Astrocyte of the spinal cord (primary cell): ENCODE measurements at regions not wholly inside any gene's neighbourhood (a gene's known extent, or its start where the extent isn't known, plus 50 kb on each side); places are given as distances from the start of the nearest gene placed in this dataset.

ENCODE experiments used
- DNase-seq: peaks from one replicate; pipeline ENCODE4 v3.0.0; 2011; ENCODE audit warnings: low read depth, low spot score
- H3K4me3 ChIP-seq: 2 replicates; pipeline ENCODE4 v1.5.1; 2011; ENCODE audit warnings: low read depth, mild to moderate bottlenecking, low read length, moderate library complexity
- CTCF ChIP-seq: IDR thresholded peaks from 2 replicates; pipeline ENCODE4 v1.5.1; 2012; ENCODE audit warnings: low read depth, mild to moderate bottlenecking, low read length, inconsistent platforms
- in situ Hi-C: cut with HindIII; loops from 2 replicates; pipeline ENCODE4 v1.10.0; 2017; ENCODE audit warnings: low sequenced_read_pairs

DNA sequence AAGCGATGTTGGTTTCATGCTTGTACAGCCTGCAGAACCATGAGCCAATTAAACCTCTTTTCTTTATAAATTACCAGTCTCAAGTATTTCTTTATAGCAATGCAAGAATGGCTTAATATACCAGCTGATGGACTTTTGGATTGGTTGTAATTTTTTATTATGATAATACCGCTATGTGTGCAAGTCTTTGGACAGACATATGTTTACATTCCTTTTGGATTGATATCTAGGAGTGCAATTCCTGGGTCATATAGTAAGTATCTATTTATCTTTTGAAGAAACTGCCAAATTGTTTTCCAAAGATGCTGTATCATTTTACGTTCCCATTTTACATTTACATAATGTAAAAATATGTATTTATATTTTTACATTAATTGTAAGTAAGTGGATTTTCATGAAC lies 81.2 kb upstream of the PIP4K2A start:
- TF ChIP-seq CTCF = no peak
- in situ Hi-C loops = no loop called here
- no peak overlapping the region for H3K4me3 ChIP-seq
- DNase-seq = no peak

DNA sequence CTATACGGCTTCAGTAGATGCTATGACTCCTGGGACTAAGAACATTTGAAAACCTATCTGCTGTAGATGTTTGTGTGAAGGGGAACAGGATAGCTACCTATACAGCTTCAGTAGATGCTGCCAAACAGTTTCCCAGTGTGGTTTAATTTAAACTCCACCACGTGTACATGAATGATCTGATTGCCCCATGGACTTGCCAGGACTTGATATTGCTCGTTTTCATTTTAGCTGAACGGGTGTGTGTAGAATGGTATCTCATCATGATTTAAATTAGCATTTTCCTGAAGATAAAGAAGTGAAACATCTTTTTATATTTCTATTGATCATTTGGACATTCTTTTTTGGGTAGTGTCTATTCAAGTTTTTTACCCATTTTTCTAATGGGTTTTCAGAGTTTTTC lies 77.8 kb upstream of the PIP4K2A start:
- DNase-seq = no peak
- H3K4me3 ChIP-seq = no peak overlapping the region
- TF ChIP-seq CTCF = no peak
- in situ Hi-C loops = no loop called here

- in situ Hi-C loops = no loop called here
- no peak for TF ChIP-seq CTCF
- H3K4me3 ChIP-seq = no peak overlapping the region
- no peak for DNase-seq
Measured at GRCh38 chr10:22791665-22792064, 77.3 kb upstream of the PIP4K2A start.

GRCh38 chr10:22784668-22785067 lies 70.3 kb upstream of the PIP4K2A start:
- in situ Hi-C loops = no loop called here
- H3K4me3 ChIP-seq = no peak overlapping the region
- no peak for DNase-seq
- no peak for TF ChIP-seq CTCF

DNA sequence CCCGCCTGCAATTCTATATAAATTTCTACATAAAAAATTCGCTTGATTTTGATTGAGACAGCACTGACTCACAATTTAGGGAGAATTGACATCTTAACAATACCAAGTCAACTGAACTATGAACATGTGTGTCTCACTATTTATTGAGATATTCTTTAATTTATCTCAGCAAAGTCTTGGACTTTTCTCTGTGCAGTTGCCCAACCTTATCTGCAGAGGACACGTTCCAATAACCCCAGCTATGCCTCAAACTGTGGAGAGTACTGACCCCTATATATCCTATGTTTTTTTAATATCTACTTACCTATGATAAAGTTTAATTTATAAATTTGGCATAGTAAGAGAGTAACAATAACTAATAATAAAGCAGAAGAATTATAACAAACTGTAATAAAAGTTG lies 69.4 kb upstream of the PIP4K2A start:
- no peak for DNase-seq
- in situ Hi-C loops = no loop called here
- no peak for TF ChIP-seq CTCF
- H3K4me3 ChIP-seq = no peak overlapping the region

DNA sequence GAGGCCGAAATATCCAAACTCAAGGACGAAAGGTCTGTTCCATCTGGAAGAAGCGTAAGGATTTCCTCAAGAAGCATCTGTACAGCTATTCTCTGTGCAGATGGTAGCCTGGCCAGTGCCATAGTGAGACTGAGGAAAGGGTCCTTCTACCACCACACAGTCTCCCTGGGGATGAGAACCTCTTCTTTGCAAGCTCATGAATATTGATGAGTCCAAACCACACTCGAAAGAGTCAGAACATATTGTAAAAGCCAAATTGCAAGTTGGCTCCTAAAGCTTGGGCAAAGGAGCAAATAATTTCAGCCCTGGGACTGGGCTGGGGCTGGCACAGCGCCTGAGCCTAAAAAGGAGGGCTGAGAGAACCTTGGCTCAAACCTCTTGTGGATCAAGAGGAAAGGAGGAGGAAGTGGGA lies 66.1 kb upstream of the PIP4K2A start:
- H3K4me3 ChIP-seq = no peak overlapping the region
- no peak for TF ChIP-seq CTCF
- in situ Hi-C loops = no loop called here
- DNase-seq = peak; percentile 6
